ENCODE measurements at regions not wholly inside any gene's neighbourhood (a gene's known extent, or its start where the extent isn't known, plus 50 kb on each side); places are given as distances from the start of the nearest gene placed in this dataset.

DNA sequence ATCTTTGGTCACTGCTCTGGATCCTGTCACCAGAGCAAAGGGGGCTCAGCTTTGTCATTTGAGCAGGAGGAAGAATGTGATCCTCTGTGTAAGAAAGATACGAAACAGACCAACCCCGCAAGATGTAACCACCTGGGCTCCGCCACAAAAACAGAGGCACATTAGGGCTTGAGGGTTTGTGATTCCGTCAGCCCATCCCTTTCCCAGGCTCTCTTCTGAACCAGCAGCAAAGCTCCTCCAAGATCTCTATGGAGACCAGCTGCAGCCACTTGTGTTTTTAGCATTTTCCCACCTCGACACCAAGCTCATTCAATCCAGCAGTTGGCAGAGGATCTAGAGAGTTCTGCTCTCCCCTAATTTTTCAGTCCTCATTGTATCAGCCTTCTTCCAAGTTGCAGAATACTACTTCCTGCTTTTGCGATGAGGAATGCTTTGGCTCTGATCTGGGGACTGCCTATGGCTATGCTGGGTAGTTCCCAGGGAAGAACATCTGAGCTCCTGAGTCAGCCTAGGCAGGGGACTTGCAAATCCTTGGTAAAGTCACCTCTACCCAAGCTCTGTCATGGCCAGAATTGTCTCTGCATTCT lies 139.6 kb upstream of the RAB12 start:
- TF ChIP-seq ZFP36L1 (CRISPR knock-in tag; IDR thresholded peaks at IDR 0.05) = no peak
- TF ChIP-seq, protein P1, sequence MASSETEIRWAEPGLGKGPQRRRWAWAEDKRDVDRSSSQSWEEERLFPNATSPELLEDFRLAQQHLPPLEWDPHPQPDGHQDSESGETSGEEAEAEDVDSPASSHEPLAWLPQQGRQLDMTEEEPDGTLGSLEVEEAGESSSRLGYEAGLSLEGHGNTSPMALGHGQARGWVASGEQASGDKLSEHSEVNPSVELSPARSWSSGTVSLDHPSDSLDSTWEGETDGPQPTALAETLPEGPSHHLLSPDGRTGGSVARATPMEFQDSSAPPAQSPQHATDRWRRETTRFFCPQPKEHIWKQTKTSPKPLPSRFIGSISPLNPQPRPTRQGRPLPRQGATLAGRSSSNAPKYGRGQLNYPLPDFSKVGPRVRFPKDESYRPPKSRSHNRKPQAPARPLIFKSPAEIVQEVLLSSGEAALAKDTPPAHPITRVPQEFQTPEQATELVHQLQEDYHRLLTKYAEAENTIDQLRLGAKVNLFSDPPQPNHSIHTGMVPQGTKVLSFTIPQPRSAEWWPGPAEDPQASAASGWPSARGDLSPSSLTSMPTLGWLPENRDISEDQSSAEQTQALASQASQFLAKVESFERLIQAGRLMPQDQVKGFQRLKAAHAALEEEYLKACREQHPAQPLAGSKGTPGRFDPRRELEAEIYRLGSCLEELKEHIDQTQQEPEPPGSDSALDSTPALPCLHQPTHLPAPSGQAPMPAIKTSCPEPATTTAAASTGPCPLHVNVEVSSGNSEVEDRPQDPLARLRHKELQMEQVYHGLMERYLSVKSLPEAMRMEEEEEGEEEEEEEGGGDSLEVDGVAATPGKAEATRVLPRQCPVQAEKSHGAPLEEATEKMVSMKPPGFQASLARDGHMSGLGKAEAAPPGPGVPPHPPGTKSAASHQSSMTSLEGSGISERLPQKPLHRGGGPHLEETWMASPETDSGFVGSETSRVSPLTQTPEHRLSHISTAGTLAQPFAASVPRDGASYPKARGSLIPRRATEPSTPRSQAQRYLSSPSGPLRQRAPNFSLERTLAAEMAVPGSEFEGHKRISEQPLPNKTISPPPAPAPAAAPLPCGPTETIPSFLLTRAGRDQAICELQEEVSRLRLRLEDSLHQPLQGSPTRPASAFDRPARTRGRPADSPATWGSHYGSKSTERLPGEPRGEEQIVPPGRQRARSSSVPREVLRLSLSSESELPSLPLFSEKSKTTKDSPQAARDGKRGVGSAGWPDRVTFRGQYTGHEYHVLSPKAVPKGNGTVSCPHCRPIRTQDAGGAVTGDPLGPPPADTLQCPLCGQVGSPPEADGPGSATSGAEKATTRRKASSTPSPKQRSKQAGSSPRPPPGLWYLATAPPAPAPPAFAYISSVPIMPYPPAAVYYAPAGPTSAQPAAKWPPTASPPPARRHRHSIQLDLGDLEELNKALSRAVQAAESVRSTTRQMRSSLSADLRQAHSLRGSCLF (CRISPR knock-in tag; IDR thresholded peaks at IDR 0.05; ENCODE audit: borderline replicate concordance) = no peak
- TF ChIP-seq RAD21 (CRISPR knock-in tag; IDR thresholded peaks at IDR 0.05) = no peak
- no peak for TF ChIP-seq POLR2AphosphoS5 (IDR thresholded peaks at IDR 0.05; ENCODE audit: low read depth, low read length)
- TF ChIP-seq, protein P2, sequence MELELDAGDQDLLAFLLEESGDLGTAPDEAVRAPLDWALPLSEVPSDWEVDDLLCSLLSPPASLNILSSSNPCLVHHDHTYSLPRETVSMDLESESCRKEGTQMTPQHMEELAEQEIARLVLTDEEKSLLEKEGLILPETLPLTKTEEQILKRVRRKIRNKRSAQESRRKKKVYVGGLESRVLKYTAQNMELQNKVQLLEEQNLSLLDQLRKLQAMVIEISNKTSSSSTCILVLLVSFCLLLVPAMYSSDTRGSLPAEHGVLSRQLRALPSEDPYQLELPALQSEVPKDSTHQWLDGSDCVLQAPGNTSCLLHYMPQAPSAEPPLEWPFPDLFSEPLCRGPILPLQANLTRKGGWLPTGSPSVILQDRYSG (CRISPR knock-in tag; IDR thresholded peaks at IDR 0.05) = no peak
- TF ChIP-seq SMC3 (IDR thresholded peaks at IDR 0.05; ENCODE audit: low read length) = no peak
- no peak for TF ChIP-seq NFYB (CRISPR knock-in tag; IDR thresholded peaks at IDR 0.05)
- no peak for TF ChIP-seq TCF12 (IDR thresholded peaks at IDR 0.05)
- TF ChIP-seq TCF12 (CRISPR knock-in tag; IDR thresholded peaks at IDR 0.05) = no peak
- TF ChIP-seq, protein P3, sequence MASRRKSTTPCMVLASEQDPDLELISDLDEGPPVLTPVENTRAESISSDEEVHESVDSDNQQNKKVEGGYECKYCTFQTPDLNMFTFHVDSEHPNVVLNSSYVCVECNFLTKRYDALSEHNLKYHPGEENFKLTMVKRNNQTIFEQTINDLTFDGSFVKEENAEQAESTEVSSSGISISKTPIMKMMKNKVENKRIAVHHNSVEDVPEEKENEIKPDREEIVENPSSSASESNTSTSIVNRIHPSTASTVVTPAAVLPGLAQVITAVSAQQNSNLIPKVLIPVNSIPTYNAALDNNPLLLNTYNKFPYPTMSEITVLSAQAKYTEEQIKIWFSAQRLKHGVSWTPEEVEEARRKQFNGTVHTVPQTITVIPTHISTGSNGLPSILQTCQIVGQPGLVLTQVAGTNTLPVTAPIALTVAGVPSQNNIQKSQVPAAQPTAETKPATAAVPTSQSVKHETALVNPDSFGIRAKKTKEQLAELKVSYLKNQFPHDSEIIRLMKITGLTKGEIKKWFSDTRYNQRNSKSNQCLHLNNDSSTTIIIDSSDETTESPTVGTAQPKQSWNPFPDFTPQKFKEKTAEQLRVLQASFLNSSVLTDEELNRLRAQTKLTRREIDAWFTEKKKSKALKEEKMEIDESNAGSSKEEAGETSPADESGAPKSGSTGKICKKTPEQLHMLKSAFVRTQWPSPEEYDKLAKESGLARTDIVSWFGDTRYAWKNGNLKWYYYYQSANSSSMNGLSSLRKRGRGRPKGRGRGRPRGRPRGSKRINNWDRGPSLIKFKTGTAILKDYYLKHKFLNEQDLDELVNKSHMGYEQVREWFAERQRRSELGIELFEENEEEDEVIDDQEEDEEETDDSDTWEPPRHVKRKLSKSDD (CRISPR knock-in tag; IDR thresholded peaks at IDR 0.05; ENCODE audit: low read depth) = no peak
- TF ChIP-seq KAT7 (CRISPR knock-in tag; IDR thresholded peaks at IDR 0.05; ENCODE audit: borderline replicate concordance) = no peak
- no peak for TF ChIP-seq RXRA (CRISPR knock-in tag; IDR thresholded peaks at IDR 0.05)

Data from HepG2 (cell line).